WTC11 (cell line): ENCODE measurements at regions not wholly inside any gene's neighbourhood (a gene's known extent, or its start where the extent isn't known, plus 50 kb on each side); places are given as distances from the start of the nearest gene placed in this dataset.

Source experiments
- ATF3 ChIP-seq: sonication (generic); formaldehyde crosslinking; conservative IDR thresholded peaks from 2 replicates; pipeline ENCODE4 v1.8.1; 2022; ENCODE audit warnings: mild to moderate bottlenecking, missing genetic modification reagents
- CBFB ChIP-seq: sonication (generic); formaldehyde crosslinking; IDR thresholded peaks from 2 replicates; pipeline ENCODE4 v1.8.1; 2022; ENCODE audit warnings: mild to moderate bottlenecking, low read depth, missing genetic modification reagents
- CTCF ChIP-seq: fragments of 200-600 bp; IDR thresholded peaks from 2 replicates; pipeline ENCODE4 v1.8.0; 2022; ENCODE audit warnings: antibody characterized with exemption
- E2F1 ChIP-seq: sonication (generic); formaldehyde crosslinking; IDR thresholded peaks from 2 replicates; pipeline ENCODE4 v1.8.0; 2022; ENCODE audit warnings: mild to moderate bottlenecking, missing genetic modification reagents
- ELF4 ChIP-seq: sonication (generic); formaldehyde crosslinking; IDR thresholded peaks from 2 replicates; pipeline ENCODE4 v1.8.1; 2022; ENCODE audit warnings: low read depth, mild to moderate bottlenecking, moderate library complexity, missing genetic modification reagents
- MAX ChIP-seq: sonication (generic); formaldehyde crosslinking; IDR thresholded peaks from 2 replicates; pipeline ENCODE4 v1.8.0; 2022; ENCODE audit warnings: mild to moderate bottlenecking, missing genetic modification reagents
- MLX ChIP-seq: sonication (generic); formaldehyde crosslinking; IDR thresholded peaks from 2 replicates; pipeline ENCODE4 v1.8.1; 2023; ENCODE audit warnings: mild to moderate bottlenecking, missing genetic modification reagents, moderate library complexity
- NFYB ChIP-seq: sonication (generic); formaldehyde crosslinking; conservative IDR thresholded peaks from 2 replicates; pipeline ENCODE4 v1.8.0; 2022; ENCODE audit warnings: low read depth, missing genetic modification reagents
- PREB ChIP-seq: sonication (generic); formaldehyde crosslinking; IDR thresholded peaks from 2 replicates; pipeline ENCODE4 v1.8.1; 2022; ENCODE audit warnings: mild to moderate bottlenecking, missing genetic modification reagents, moderate library complexity, borderline replicate concordance
- PRRX2 ChIP-seq: fragments of 250-450 bp; sonication (Bioruptor Pico); IDR thresholded peaks from 2 replicates; pipeline ENCODE4 v1.8.0; 2021; ENCODE audit warnings: mild to moderate bottlenecking
- USF1 ChIP-seq: sonication (generic); formaldehyde crosslinking; IDR thresholded peaks from 2 replicates; pipeline ENCODE4 v1.8.0; 2022; ENCODE audit warnings: mild to moderate bottlenecking, missing genetic modification reagents

GRCh38 chr11:15677181-15677580 is 562.5 kb downstream of the INSC start:
- TF ChIP-seq MAX (CRISPR knock-in tag) (no peak), E2F1 (CRISPR knock-in tag) (no peak), ELF4 (CRISPR knock-in tag) (no peak), PREB (no peak), CTCF (no peak), MLX (no peak), USF1 (CRISPR knock-in tag) (no peak), ATF3 (CRISPR knock-in tag) (no peak), NFYB (CRISPR knock-in tag) (no peak), CBFB (CRISPR knock-in tag) (no peak), PRRX2 (no peak)
